ENCODE measurements at regions not wholly inside any gene's neighbourhood (a gene's known extent, or its start where the extent isn't known, plus 50 kb on each side); places are given as distances from the start of the nearest gene placed in this dataset.

DNA sequence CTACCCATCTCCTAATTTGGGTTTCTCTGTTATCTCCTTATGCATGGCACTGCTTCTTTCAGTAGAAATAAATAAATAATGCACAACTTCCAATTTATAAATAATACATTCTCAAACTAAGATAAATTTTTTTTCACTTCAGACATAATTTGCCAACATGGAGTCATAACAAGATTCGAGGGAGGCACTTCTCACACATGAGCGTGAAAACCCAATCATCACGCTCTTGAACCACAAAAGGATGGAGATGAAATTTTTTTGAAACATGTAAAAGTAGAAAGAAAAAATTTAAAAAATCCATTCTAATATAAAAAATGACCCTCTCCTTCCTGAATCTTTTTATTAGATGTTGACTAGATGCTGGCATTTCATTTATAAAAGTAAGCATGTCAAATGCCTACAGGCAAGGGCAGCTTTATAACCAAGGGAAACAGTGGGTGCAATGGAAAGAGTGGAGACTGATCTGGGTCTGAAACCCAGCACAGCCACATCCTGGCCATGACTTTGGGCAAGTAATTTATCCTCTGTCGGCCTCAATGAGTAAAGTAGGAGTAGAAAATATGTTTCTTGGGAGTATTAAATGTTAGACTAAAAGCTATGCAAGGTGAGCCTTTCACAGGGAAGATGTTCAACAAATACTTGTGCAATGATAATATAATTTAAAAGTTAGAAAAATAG, 185.0 kb downstream of the STK31 start:
- Histone ChIP-seq H3K79me2 (ENCODE audit: control insufficient read depth, insufficient read depth, low read length) (no peaks in the 10 kb centered on the region), H2AFZ (ENCODE audit: control insufficient read depth, low read length) (no peak overlapping the region), H3K4me2 (ENCODE audit: control insufficient read depth, extremely low read depth, insufficient read depth, low read depth, low read length) (no peak overlapping the region), H3K36me3 (ENCODE audit: control insufficient read depth in 2 of 2, extremely low read depth in 1 of 2, insufficient read depth in 2 of 2, low read length in 2 of 2) (no peaks in the 10 kb centered on the region), H3K9ac (ENCODE audit: control insufficient read depth, extremely low read depth, insufficient read depth, low read length) (no peak overlapping the region), H4K20me1 (ENCODE audit: control insufficient read depth, extremely low read depth, insufficient read depth, low read length) (no peaks in the 10 kb centered on the region), H3K9me1 (ENCODE audit: control insufficient read depth, extremely low read depth, insufficient read depth, low read length) (no peaks in the 10 kb centered on the region), H3K9me3 (ENCODE audit: control insufficient read depth, low read depth, low read length) (no peaks in the 10 kb centered on the region), H3K4me3 (ENCODE audit: control insufficient read depth in 2 of 3, extremely low read depth in 1 of 3, insufficient read depth in 2 of 3, low read depth in 1 of 3, low read length in 3 of 3) (no peak overlapping the region), H3K4me1 (ENCODE audit: control insufficient read depth, extremely low read depth, insufficient read depth, low read length) (no peaks in the 10 kb centered on the region), H3K27ac (ENCODE audit: control insufficient read depth, insufficient read depth, low read length) (no peak overlapping the region), H3K27me3 (ENCODE audit: control insufficient read depth, extremely low read depth, insufficient read depth, low read length) (peaks cover 3% of the 10 kb centered on the region)
- dilution Hi-C loops (cut with MboI; ENCODE audit: extremely low pct_ligation_motif_present, low sequenced_read_pairs) = no loop called here
- FAIRE-seq (no peak), DNase-seq (ENCODE audit: low read depth, low spot score) (no peak)
- TF ChIP-seq CTCF (optimal IDR thresholded peaks at IDR 0.05 in 1 of 3, IDR thresholded peaks at IDR 0.05 in 1 of 3, conservative IDR thresholded peaks at IDR 0.05 in 1 of 3; ENCODE audit: extremely low read depth in 1 of 3, insufficient read depth in 2 of 3, low read length in 3 of 3) (no peak), EZH2 (IDR thresholded peaks at IDR 0.05; ENCODE audit: low read length) (no peak)

GRCh38 chr7:23895666-23896096, 185.7 kb downstream of the STK31 start:
- H3K4me2 ChIP-seq (ENCODE audit: control insufficient read depth, extremely low read depth, insufficient read depth, low read depth, low read length) = no peak overlapping the region
- no peak overlapping the region for H3K9ac ChIP-seq (ENCODE audit: control insufficient read depth, extremely low read depth, insufficient read depth, low read length)
- no peaks in the 10 kb centered on the region for H3K9me3 ChIP-seq (ENCODE audit: control insufficient read depth, low read depth, low read length)
- H3K79me2 ChIP-seq (ENCODE audit: control insufficient read depth, insufficient read depth, low read length) = no peaks in the 10 kb centered on the region
- TF ChIP-seq EZH2 (IDR thresholded peaks at IDR 0.05; ENCODE audit: low read length) (no peak), CTCF (optimal IDR thresholded peaks at IDR 0.05 in 1 of 3, IDR thresholded peaks at IDR 0.05 in 1 of 3, conservative IDR thresholded peaks at IDR 0.05 in 1 of 3; ENCODE audit: extremely low read depth in 1 of 3, insufficient read depth in 2 of 3, low read length in 3 of 3) (no peak)
- H3K4me1 ChIP-seq (ENCODE audit: control insufficient read depth, extremely low read depth, insufficient read depth, low read length) = no peaks in the 10 kb centered on the region
- H3K36me3 ChIP-seq (ENCODE audit: control insufficient read depth in 2 of 2, extremely low read depth in 1 of 2, insufficient read depth in 2 of 2, low read length in 2 of 2) = no peaks in the 10 kb centered on the region
- dilution Hi-C loops (cut with MboI; ENCODE audit: extremely low pct_ligation_motif_present, low sequenced_read_pairs) = no loop called here
- FAIRE-seq (no peak), DNase-seq (ENCODE audit: low read depth, low spot score) (no peak)
- no peaks in the 10 kb centered on the region for H4K20me1 ChIP-seq (ENCODE audit: control insufficient read depth, extremely low read depth, insufficient read depth, low read length)
- H3K9me1 ChIP-seq (ENCODE audit: control insufficient read depth, extremely low read depth, insufficient read depth, low read length) = no peaks in the 10 kb centered on the region
- peaks cover 3% of the 10 kb centered on the region for H3K27me3 ChIP-seq (ENCODE audit: control insufficient read depth, extremely low read depth, insufficient read depth, low read length)
- H3K4me3 ChIP-seq (ENCODE audit: control insufficient read depth in 2 of 3, extremely low read depth in 1 of 3, insufficient read depth in 2 of 3, low read depth in 1 of 3, low read length in 3 of 3) = no peak overlapping the region
- H2AFZ ChIP-seq (ENCODE audit: control insufficient read depth, low read length) = no peak overlapping the region
- H3K27ac ChIP-seq (ENCODE audit: control insufficient read depth, insufficient read depth, low read length) = no peak overlapping the region
